Suprapubic skin (tissue), 3 donors: ENCODE measurements at regions not wholly inside any gene's neighbourhood (a gene's known extent, or its start where the extent isn't known, plus 50 kb on each side); places are given as distances from the start of the nearest gene placed in this dataset.

ENCODE experiments used
- EP300 ChIP-seq: sonication (generic); formaldehyde crosslinking; IDR thresholded peaks from one replicate; pipeline ENCODE4 v1.6.1; 2017; ENCODE audit warnings: antibody characterized with exemption
- POLR2A ChIP-seq, 2 donors: fragments of 450-650 bp; IDR thresholded peaks; one replicate each; pipeline ENCODE4 v1.6.1; 2017; ENCODE audit warnings: antibody characterized with exemption in 2 of 2, mild to moderate bottlenecking in 2 of 2, moderate library complexity in 2 of 2
- TF ChIP-seq, protein P1 (sequence below), 2 donors: fragments of 200-600 bp in 1 of 2; fragments of 450-650 bp in 1 of 2; sonication (generic) in 1 of 2; IDR thresholded peaks; one replicate each; pipeline ENCODE4 v1.5.1; 2016 to 2019; ENCODE audit warnings: antibody characterized with exemption in 2 of 2, mild to moderate bottlenecking in 1 of 2, moderate library complexity in 1 of 2

DNA sequence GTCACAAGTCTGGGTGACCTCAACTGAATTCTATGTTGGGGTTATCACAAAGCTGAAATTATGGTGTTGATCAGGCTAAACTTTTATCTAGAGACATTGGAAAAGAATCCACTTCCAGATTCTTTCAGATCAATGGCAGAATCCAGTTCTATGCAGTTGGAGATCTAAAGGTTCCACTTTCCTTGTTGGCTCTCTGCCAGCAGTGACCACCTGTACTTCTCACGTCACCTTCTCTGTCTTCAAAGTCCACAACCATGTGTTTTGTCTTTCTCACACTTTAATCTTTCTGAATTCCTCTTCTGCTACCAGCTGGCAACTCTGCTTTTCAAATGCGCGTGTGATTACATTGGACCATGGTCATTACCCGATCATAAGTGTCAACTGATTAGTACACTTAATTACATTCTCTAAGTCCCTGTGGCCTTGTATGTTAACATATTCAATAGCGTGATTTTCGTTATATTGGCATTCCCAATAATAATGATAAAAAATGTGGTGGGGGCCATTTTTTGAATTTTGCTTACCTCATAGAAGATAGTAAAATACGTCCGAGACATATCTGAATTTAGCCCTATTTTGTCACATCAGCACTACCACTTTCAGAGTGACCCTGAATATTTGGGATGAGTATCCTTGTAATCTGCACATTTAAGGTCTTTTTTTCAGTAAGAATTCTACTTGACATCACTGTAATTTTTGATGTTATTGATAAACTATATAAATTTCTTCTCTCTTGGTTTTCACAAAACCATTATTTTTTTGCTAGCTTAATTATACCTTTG is 73.7 kb upstream of the PRDM9 start:
- TF ChIP-seq, protein P1, sequence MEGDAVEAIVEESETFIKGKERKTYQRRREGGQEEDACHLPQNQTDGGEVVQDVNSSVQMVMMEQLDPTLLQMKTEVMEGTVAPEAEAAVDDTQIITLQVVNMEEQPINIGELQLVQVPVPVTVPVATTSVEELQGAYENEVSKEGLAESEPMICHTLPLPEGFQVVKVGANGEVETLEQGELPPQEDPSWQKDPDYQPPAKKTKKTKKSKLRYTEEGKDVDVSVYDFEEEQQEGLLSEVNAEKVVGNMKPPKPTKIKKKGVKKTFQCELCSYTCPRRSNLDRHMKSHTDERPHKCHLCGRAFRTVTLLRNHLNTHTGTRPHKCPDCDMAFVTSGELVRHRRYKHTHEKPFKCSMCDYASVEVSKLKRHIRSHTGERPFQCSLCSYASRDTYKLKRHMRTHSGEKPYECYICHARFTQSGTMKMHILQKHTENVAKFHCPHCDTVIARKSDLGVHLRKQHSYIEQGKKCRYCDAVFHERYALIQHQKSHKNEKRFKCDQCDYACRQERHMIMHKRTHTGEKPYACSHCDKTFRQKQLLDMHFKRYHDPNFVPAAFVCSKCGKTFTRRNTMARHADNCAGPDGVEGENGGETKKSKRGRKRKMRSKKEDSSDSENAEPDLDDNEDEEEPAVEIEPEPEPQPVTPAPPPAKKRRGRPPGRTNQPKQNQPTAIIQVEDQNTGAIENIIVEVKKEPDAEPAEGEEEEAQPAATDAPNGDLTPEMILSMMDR (IDR thresholded peaks at IDR 0.05): no peak
- TF ChIP-seq POLR2A (IDR thresholded peaks at IDR 0.05) (no peak), EP300 (no peak)
